ENCODE measurements at regions not wholly inside any gene's neighbourhood (a gene's known extent, or its start where the extent isn't known, plus 50 kb on each side); places are given as distances from the start of the nearest gene placed in this dataset.

- ChIA-PET CTCF (no interaction called here), POLR2A (no interaction called here)
- TF ChIP-seq, protein P1, sequence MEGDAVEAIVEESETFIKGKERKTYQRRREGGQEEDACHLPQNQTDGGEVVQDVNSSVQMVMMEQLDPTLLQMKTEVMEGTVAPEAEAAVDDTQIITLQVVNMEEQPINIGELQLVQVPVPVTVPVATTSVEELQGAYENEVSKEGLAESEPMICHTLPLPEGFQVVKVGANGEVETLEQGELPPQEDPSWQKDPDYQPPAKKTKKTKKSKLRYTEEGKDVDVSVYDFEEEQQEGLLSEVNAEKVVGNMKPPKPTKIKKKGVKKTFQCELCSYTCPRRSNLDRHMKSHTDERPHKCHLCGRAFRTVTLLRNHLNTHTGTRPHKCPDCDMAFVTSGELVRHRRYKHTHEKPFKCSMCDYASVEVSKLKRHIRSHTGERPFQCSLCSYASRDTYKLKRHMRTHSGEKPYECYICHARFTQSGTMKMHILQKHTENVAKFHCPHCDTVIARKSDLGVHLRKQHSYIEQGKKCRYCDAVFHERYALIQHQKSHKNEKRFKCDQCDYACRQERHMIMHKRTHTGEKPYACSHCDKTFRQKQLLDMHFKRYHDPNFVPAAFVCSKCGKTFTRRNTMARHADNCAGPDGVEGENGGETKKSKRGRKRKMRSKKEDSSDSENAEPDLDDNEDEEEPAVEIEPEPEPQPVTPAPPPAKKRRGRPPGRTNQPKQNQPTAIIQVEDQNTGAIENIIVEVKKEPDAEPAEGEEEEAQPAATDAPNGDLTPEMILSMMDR (IDR thresholded peaks at IDR 0.05): no peak
- H3K4me1 Mint-ChIP-seq: no peaks in the 10 kb centered on the region
- intact Hi-C loops (cut with micrococcal nuclease): no loop called here
- H3K27me3 Mint-ChIP-seq: no peaks in the 10 kb centered on the region
- H3K36me3 Mint-ChIP-seq (ENCODE audit: low read depth): no peaks in the 10 kb centered on the region
- no peak overlapping the region for H3K4me3 Mint-ChIP-seq
- no peak overlapping the region for H3K27ac Mint-ChIP-seq
- ATAC-seq (ENCODE audit: low read depth) (no peak), DNase-seq (no peak)
- peaks cover 4% of the 10 kb centered on the region for H3K9me3 Mint-ChIP-seq
Observed at GRCh38 chr3:111438283-111438682, 103.7 kb upstream of the CD96 start.

- intact Hi-C loops (cut with micrococcal nuclease): no loop called here
- Mint-ChIP-seq H3K36me3 (ENCODE audit: low read depth) (no peaks in the 10 kb centered on the region), H3K27me3 (peaks cover 3% of the 10 kb centered on the region), H3K4me3 (no peak overlapping the region), H3K27ac (no peak overlapping the region), H3K9me3 (peaks cover 3% of the 10 kb centered on the region), H3K4me1 (no peaks in the 10 kb centered on the region)
- TF ChIP-seq, protein P1 (IDR thresholded peaks at IDR 0.05): no peak
- DNase-seq (no peak), ATAC-seq (ENCODE audit: low read depth) (no peak)
- CTCF ChIA-PET: no interaction called here
- POLR2A ChIA-PET: no interaction called here
Observed at GRCh38 chr3:111454551-111454950, 87.4 kb upstream of the CD96 start.

- TF ChIP-seq, protein P1 (IDR thresholded peaks at IDR 0.05): no peak
- ATAC-seq (ENCODE audit: low read depth) (no peak), DNase-seq (no peak)
- ChIA-PET POLR2A (no interaction called here), CTCF (no interaction called here)
- peaks cover 2% of the 10 kb centered on the region for H3K27me3 Mint-ChIP-seq
- H3K27ac Mint-ChIP-seq: no peak overlapping the region
- H3K9me3 Mint-ChIP-seq: no peaks in the 10 kb centered on the region
- no peaks in the 10 kb centered on the region for H3K36me3 Mint-ChIP-seq (ENCODE audit: low read depth)
- no peaks in the 10 kb centered on the region for H3K4me1 Mint-ChIP-seq
- intact Hi-C loops (cut with micrococcal nuclease): no loop called here
- no peak overlapping the region for H3K4me3 Mint-ChIP-seq
Observed at GRCh38 chr3:111465081-111465670, 76.8 kb upstream of the CD96 start.

GRCh38 chr3:111470032-111470431, 72.0 kb upstream of the CD96 start:
- POLR2A ChIA-PET: no interaction called here
- ATAC-seq (ENCODE audit: low read depth): no peak

DNA sequence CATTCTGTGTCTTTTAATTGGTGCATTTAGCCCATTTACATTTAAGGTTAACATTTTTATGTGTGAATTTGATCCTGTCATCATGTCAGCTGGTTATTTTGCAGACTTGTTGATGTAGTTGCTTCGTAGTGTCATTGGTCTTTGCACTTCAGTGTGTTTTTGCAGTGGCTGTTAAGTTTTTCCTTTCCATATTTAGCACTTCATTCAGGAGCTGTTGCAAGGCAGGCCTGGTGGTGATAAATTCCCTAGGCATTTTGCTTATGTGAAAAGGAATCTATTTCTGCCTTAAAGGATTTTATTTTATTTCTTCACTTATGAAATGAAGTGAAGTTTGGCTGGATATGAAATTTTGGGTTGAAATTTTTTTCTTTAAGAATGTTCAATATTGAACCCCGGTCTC, 70.2 kb upstream of the CD96 start:
- H3K4me3 Mint-ChIP-seq: no peak overlapping the region
- DNase-seq (no peak), ATAC-seq (ENCODE audit: low read depth) (no peak)
- intact Hi-C loops (cut with micrococcal nuclease): no loop called here
- ChIA-PET POLR2A (no interaction called here), CTCF (no interaction called here)
- H3K27me3 Mint-ChIP-seq: peaks cover 15% of the 10 kb centered on the region
- no peaks in the 10 kb centered on the region for H3K9me3 Mint-ChIP-seq
- no peaks in the 10 kb centered on the region for H3K4me1 Mint-ChIP-seq
- H3K27ac Mint-ChIP-seq: no peak overlapping the region
- H3K36me3 Mint-ChIP-seq (ENCODE audit: low read depth): no peaks in the 10 kb centered on the region
- TF ChIP-seq, protein P1 (IDR thresholded peaks at IDR 0.05): no peak

More at GRCh38 chr3:111470032-111470431, 72.0 kb upstream of the CD96 start:
- CTCF ChIA-PET: no interaction called here
- intact Hi-C loops (cut with micrococcal nuclease): no loop called here
- Mint-ChIP-seq H3K36me3 (ENCODE audit: low read depth) (no peaks in the 10 kb centered on the region), H3K4me3 (no peak overlapping the region), H3K4me1 (no peaks in the 10 kb centered on the region), H3K9me3 (no peaks in the 10 kb centered on the region), H3K27ac (no peak overlapping the region), H3K27me3 (peaks cover 15% of the 10 kb centered on the region)
- TF ChIP-seq, protein P1 (IDR thresholded peaks at IDR 0.05): no peak
- DNase-seq: no peak

Measured in activated B cell treated with CpG ODN at 0.5 μM for 24 hours (primary cell).